DMS 273 (cell line): ENCODE measurements at regions not wholly inside any gene's neighbourhood (a gene's known extent, or its start where the extent isn't known, plus 50 kb on each side); places are given as distances from the start of the nearest gene placed in this dataset.

Experiments used
- DNase-seq: peaks from one replicate; lab custom pipeline; 2025; ENCODE audit not compliant: unreplicated experiment; lab: John Stamatoyannopoulos, UW

GRCh38 chr13:76024151-76024550, 388.0 kb downstream of the LMO7 start:
- no peak for DNase-seq

- no peak for DNase-seq
Observed at GRCh38 chr13:76023652-76024051, 387.5 kb downstream of the LMO7 start.

DNA sequence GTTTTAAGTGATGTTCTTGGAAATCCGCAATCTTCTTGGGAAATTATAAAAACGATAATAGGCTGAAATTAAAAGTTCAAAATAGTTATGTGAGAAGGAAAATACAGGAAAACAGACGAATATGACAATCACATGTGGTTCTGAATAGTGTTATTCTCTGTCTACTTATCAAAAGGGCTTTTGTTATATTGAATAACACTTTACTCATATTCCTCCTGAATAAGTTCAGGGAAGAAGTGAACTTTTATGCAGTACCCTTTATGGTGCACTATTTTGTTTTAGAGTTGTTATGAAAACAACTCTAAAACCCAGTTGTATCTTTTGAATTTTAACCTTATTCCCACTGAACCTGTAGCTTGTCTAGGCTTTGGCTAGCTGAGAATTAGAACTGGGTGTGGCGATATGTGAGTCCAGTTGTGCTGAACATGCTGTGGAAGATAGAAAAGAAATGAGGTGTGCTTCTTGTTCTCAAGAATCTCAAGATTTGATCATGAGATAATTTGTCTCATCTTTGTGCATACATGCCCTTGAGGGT, 384.4 kb downstream of the LMO7 start:
- DNase-seq, result no peak

DNA sequence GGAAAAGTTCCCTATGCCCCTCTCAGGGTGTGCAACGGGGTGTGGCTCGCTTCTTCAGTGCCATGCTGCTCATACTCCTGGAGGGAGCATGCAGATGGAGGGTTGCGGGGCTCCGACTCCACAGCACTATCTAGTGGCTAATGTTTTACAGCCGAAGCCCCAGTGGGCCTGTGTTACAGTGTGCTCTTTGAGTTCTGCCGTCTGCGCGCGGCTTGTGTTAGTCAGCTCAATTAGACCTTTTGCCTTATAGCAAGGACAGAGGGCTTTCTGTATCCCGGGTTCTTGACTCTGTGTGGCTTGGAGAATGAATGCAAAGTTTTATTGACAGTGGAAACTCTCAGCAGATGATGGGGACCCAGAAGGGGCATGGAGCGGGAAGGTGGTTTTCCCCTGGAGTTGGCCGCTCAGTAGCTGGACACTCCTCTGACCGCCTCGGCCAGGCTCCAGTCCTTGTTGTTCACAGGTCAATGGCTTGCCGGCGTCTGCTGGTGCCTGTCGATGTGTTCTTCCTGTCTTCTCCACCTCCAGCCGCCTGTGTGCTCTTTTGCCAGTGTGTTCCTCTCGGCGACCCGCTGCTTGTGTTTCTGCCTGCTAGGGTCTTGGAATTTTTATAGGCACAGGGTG, 383.4 kb downstream of the LMO7 start:
- peak; percentile 19 for DNase-seq

GRCh38 chr13:76017861-76018556, 381.9 kb downstream of the LMO7 start:
- no peak for DNase-seq

DNA sequence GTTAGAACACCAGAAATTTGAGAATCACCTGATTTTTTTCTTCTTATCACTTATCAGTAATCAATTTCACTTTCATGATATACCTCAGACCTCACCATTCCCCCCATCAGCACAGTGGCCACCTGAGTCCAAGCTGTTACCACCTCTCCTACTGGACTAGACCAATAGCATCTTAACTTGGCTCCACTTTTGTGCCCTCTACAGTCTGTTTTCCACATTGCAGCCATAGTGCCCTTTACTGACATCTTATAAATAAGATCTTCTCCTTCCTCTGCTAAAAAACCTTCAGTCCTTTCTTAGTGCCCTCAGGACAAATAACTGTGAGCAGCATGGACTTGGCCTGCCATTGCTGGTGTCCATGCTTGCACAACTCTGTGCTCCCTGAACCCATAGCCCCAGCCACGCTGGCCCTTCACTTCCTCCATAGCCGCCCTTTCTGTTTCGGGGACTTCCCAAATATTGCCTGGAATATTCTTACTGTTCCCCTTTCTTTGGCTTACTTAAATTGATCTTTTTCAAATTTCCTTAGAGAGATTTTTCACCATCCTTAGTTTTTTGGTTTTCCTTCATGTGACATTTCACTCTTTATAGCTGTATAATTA, 380.8 kb downstream of the LMO7 start:
- DNase-seq, result peak; percentile 56

GRCh38 chr13:76014406-76015318, 378.5 kb downstream of the LMO7 start:
- DNase-seq, result peak; percentile 17

- DNase-seq, result no peak
Observed at GRCh38 chr13:76012091-76012721, 376.1 kb downstream of the LMO7 start.

GRCh38 chr13:76009267-76009890, 373.2 kb downstream of the LMO7 start:
- DNase-seq, result no peak

DNA sequence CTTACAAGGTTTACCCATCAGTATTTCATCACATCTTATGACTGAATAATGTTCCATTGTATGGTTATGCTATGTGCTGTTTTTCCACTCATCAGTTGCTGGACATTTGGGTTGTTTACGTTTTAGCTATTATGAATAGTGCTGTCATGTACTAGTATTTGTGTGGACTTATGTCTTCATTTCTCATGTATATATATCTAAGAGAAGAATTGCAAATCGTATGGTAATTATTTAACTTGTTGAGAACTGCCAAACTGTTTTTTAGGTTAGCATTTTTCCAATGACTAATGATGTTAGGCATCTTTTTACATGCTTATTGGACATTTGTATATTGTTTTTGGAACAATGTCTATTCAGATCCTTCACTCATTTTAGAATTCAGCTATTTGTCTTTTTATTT, 368.3 kb downstream of the LMO7 start:
- no peak for DNase-seq

DNA sequence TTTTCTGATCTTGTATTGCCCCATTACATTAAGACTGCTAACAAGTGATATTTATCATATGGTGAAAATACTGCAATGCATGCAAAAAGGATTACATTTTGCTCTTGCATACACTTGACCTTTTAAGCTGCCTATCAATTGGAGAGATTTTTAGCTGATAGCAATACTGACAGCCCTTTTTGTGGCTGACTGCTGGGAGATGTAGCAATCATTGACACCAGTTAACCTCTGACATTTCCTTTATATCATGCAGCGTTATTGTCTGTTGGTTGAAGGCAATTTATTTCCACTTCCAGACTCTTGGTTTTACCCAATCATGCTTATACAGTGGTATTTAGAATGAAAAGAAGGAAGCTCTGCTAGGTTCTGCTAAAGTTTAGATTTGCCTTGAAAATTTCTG, 364.0 kb downstream of the LMO7 start:
- no peak for DNase-seq

DNA sequence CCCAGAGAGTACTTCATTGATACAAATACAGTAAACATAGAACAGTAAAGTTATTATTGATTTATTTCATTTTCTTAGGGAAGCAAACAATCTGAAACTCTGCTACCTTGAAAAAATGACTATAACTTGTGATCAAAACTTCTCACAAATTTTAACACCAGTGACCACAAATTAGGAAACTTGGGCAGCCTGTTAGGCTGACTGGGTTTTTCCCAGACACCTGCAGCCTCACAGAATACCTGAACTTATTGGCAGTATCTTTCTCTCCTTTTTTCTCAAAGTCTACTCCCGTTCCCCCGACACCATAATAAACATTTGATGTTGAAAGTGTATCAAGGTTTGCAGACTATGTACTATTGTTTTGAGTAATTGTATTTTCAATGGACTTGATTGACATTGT, 360.5 kb downstream of the LMO7 start:
- DNase-seq, result no peak

DNA sequence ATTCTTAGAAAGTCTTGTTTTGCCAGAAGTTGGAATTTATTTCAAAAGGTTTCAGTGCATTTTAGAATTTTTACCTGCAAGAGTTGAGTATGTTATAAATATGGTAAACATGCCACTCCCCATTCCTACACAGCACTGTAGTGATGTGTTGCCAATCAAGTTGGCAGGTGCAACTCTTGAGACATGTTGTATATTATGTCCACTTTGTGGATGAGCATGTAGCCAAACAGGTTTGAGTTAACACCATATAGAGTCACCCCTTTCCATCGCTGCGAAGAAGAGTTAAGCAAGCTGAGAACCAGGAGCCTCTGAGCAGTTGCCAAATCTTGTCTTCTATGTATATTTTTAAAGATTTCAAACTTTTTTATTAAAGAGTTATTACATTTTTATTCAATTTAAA, 359.8 kb downstream of the LMO7 start:
- DNase-seq, result no peak

DNA sequence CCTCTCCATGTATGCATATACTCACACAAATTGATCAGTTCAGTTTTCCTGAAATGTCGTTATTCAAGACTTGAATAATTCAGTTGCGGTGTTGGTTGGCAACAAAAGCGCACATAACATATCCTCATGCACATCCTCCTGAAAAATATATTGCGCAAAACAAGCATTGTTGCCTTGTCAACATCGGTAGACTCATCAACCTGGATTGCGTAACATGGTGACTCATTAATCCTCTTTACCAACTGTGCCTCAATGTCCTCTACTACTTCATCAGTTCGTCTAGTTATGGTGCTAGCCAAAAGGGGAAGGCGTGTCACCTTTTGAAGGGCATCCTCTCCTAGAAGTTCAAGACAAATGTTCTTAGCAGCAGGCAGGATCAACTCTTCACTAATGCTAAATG, 357.7 kb downstream of the LMO7 start:
- no peak for DNase-seq

DNA sequence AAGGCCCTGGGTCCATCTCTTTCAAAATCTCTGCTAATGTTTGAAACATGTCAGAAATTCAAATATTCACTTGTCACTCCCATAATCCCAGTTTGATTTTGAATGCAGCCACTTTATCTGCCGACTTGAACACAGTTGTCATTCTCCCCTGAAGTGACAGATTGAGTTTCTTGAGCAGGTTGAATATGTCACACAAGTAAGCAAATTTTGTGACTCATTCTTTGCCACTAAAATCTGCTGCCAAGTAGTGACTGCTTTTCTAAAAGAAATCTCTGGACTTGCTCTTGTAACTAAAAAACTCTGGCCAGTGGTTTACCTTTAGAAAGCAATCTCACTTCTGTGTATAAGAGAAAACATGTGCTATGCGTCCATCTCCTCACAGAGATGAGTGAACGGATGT, 357.1 kb downstream of the LMO7 start:
- DNase-seq, result no peak

DNA sequence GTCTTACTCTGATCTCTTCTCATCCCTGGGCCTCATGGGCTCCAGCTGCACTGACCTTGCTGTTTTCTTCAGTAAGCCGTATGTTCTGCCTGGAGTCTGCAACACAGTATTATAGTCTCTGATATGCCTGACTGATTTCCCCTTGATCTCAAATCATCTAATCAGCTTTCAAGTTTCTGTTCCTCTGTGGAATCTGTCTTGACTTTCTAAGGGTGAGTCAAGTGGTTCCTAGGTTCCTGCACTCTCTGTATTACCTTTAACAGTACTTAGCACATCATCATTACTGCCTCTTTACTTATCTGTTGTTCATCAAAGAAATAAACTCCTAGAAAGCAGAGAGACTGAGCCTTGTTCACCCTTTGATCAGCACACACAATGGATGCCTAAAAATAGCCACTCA, 350.7 kb downstream of the LMO7 start:
- no peak for DNase-seq

DNA sequence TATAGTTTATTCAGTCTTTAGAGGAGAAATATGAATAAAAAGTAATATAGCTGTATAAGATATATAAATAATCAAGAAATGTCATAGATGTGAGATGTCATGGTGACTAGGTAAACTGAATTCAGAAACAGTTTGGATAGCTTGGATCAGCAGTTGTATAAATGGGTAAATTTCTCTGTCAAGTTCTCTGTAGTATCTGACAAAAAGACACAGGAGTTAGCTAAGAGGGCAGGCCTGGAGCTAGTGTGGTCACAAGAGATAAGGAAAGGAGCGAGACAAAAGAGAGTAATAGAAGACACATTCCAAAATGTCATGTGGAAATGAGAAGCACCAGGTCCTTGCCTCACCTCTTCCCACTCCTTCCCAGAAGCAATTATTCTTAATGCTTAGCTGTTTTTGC, 349.0 kb downstream of the LMO7 start:
- DNase-seq, result no peak

- no peak for DNase-seq
Observed at GRCh38 chr13:75978818-75979217, 342.7 kb downstream of the LMO7 start.

DNA sequence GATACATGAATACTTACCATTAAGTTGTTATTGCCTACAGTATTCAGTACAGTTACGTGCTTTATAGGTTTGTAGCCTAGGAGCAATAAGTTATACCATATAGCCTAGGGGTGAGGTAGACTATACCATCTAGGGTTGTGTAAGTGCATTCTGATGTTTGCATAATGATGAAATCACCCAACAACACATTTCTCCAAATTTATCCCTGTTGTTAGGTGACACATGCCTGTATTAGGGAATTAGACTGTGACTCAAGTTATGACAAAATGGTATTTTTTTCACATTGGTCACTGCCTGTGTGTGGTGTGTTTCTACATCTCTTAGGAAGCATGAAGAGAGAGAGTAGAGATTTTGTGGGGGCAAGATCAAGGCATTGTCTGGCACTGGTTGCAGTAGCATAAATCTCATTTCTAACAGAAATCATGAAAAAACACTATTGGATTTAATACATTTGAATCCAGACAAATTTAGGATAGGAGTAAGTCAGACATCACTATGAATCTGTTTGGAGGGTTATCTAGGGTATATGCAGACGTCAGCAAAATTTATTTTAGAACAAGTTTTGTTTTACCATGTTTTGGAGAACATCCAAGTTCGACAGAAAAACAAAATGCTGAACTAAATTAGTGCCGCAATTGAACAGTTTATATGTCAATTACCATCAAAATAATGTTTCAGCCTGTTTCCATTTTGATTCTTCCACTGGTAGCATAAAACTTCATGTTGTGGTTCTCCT, 332.1 kb downstream of the LMO7 start:
- DNase-seq, result no peak

GRCh38 chr13:75963302-75963701, 327.2 kb downstream of the LMO7 start:
- peak; percentile 1 for DNase-seq
